Natural killer cell treated with Interleukin-12 subunit alpha and Interleukin-12 subunit beta and Interleukin-15 and Interleukin-18, amount 100 ng/mL, for 72 hours (primary cell): ENCODE measurements at regions not wholly inside any gene's neighbourhood (a gene's known extent, or its start where the extent isn't known, plus 50 kb on each side); places are given as distances from the start of the nearest gene placed in this dataset.

Experiments
- ATAC-seq, 2 donors: fragments of 150-1000 bp; cut with Tn5 transposase in 1 of 2; sonication (Bioruptor Pico), chemical (Tn5 transposase) in 1 of 2; 2 replicates each; pipeline ENCODE4 v1.10.0; 2021
- DNase-seq: peaks from one replicate; pipeline ENCODE4 v3.0.0; 2022; ENCODE audit warnings: low spot score
- H3K27ac Mint-ChIP-seq, 2 donors: 1 replicate in 1 of 2; 2 replicates in 1 of 2; pipeline ENCODE4 v1.8.0; 2022; ENCODE audit warnings: mixed read lengths in 2 of 2, mild to moderate bottlenecking in 1 of 2, moderate library complexity in 1 of 2
- H3K27me3 Mint-ChIP-seq, 2 donors: 1 replicate in 1 of 2; 2 replicates in 1 of 2; pipeline ENCODE4 v1.8.0; 2022; ENCODE audit warnings: mixed read lengths in 2 of 2
- H3K36me3 Mint-ChIP-seq: one replicate; pipeline ENCODE4 v1.8.0; 2022; ENCODE audit warnings: mixed read lengths
- H3K4me1 Mint-ChIP-seq, 2 donors: 1 replicate in 1 of 2; 2 replicates in 1 of 2; pipeline ENCODE4 v1.8.0; 2022; ENCODE audit warnings: low read depth in 2 of 2, mixed read lengths in 2 of 2, mild to moderate bottlenecking in 1 of 2
- H3K4me3 Mint-ChIP-seq: one replicate; pipeline ENCODE4 v1.8.0; 2022; ENCODE audit warnings: mixed read lengths
- H3K9me3 Mint-ChIP-seq: 2 replicates; pipeline ENCODE4 v1.8.0; 2022; ENCODE audit warnings: mixed read lengths

DNA sequence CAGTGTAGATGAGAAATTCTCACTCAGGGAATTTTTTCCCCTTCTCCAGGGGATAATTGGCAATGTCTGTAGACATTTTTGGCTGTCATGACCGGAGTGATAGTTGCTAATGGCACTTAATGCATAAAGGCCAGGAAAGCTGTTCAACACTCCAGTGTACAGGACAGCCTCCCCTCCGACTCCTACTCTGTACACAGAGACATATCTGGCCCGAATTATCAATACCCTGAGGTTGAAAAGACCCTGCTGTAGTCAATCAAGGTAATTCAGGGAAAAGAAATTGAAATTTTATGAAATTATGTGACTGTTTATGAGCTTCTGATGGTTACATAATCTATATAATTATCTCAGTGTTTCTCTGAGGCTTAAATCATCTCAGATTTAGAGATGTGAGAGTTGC, 720.7 kb downstream of the OLFM4 start:
- H3K9me3 Mint-ChIP-seq: peaks cover 8% of the 10 kb centered on the region
- H3K36me3 Mint-ChIP-seq: no peaks in the 10 kb centered on the region
- H3K4me1 Mint-ChIP-seq: no peaks in the 10 kb centered on the region
- no peaks in the 10 kb centered on the region for H3K27me3 Mint-ChIP-seq
- no peak overlapping the region for H3K27ac Mint-ChIP-seq
- no peak overlapping the region for H3K4me3 Mint-ChIP-seq
- DNase-seq (no peak), ATAC-seq (no peak)

DNA sequence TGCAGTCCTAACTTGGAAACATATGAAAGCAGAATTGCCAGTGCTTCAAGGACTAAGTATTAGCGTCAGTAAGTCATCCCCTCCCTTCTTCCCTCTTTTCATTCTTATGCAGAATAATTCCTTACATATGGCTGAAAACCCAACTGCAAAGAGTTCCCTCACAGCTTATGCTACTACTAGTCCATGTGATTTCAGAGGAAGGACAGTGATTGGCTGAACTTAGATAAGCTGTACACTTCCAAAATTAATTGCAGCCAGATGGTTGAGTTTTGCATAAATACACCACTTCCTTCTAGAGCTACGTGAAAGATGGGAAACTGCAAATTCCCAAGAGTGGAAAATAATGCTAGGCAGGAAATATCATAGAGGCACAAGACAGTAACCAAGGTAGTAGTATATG, 730.4 kb downstream of the OLFM4 start:
- H3K9me3 Mint-ChIP-seq: peaks cover 21% of the 10 kb centered on the region
- H3K27me3 Mint-ChIP-seq: no peaks in the 10 kb centered on the region
- ATAC-seq (no peak), DNase-seq (no peak)
- H3K4me3 Mint-ChIP-seq: no peak overlapping the region
- no peak overlapping the region for H3K27ac Mint-ChIP-seq
- peaks cover 6% of the 10 kb centered on the region for H3K36me3 Mint-ChIP-seq
- no peaks in the 10 kb centered on the region for H3K4me1 Mint-ChIP-seq

DNA sequence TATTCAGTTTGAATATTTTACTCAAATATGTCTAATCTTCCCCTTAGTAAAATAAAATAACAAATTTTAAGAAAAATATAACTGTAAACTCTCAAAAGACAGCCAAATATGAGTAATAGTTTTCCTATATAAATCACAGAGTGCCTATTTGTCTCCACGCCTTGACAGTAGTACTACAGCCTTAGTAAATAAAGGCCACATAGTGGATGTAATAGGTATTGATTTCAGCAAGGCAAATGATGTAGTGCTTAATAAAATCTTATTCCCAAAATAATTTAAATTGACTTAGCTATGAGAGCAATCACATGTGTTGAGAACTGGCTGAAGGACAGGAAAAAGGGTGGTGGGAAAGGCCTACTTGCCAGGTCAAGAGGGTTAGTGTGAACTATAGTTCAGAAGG, 747.2 kb downstream of the OLFM4 start:
- H3K4me3 Mint-ChIP-seq: no peak overlapping the region
- H3K4me1 Mint-ChIP-seq: no peaks in the 10 kb centered on the region
- H3K27ac Mint-ChIP-seq: no peak overlapping the region
- H3K9me3 Mint-ChIP-seq: peaks cover 14% of the 10 kb centered on the region
- H3K27me3 Mint-ChIP-seq: no peaks in the 10 kb centered on the region
- no peak for DNase-seq
- ATAC-seq: no peak
- peaks cover 6% of the 10 kb centered on the region for H3K36me3 Mint-ChIP-seq

DNA sequence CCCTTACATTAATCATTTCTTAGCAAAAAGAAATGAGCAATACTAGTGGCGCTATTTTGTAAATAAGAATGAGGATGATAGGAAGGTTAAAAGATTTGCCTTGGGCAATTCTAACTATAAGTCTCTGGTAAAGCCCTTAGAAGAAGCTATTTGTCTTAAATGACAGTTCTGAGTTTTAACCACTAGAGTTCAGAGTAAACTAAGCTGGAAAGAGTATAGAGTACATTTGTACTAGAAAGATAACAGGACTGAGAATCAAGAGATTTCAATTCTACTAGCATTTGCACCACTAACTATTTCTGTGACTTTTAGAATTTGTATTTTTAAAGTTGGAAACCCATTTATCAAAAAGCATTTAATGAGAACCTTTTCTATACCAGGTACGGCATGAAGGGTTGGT, 750.3 kb downstream of the OLFM4 start:
- ATAC-seq: no peak

DNA sequence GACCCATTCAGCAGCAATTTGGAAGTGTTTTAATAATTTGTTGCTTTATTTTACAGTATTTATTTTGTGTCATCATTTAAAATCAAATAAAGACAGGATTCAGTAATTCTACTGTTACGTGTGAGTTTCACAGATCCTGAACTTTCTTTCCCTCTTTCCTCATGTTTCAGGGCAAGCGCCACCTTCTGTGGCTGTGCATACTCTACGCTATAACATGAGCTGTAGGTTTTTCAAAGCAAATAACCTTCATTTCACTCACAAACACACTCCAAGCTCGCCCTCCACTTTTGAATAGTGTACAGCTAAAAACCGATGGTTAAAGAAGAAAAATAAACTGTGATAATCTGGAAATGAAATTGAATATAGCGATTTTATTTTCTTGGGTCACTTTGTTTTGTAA, 753.3 kb downstream of the OLFM4 start:
- ATAC-seq (no peak), DNase-seq (no peak)
- no peak overlapping the region for H3K4me3 Mint-ChIP-seq

More for the DNA sequence above, 750.3 kb downstream of the OLFM4 start:
- Mint-ChIP-seq H3K27me3 (no peaks in the 10 kb centered on the region), H3K4me3 (no peak overlapping the region), H3K27ac (no peak overlapping the region), H3K4me1 (peaks cover 2 to 5% of the 10 kb centered on the region in 2 donors), H3K36me3 (peaks cover 3% of the 10 kb centered on the region), H3K9me3 (peaks cover 9% of the 10 kb centered on the region)
- DNase-seq: no peak

DNA sequence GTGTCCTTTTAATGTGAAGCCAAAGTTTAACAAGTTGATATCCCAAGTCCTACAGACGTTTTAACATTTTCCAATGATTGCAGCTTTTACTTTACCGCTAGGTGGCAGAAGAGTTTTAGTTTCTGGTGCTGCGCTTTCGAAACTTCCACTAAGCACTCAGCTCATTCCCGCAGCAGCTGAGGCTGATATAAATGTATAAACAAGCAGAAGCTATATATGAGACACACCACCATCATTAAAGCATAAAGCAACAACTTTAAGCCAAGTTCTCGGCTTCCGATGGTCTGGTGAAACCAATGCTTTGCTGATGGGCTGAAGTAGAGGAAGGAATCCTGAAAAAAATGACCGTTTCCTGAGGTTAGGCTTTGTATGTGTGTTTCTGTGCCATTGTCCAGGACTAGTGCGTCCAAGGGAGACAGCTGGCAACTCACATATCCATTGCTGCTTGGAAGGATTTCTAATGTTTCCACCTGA, 753.9 kb downstream of the OLFM4 start:
- DNase-seq: no peak
- H3K4me3 Mint-ChIP-seq: no peak overlapping the region
- no peaks in the 10 kb centered on the region for H3K27me3 Mint-ChIP-seq
- H3K27ac Mint-ChIP-seq: no peak overlapping the region
- no peak for ATAC-seq
- H3K4me1 Mint-ChIP-seq: peaks cover 2 to 5% of the 10 kb centered on the region in 2 donors
- H3K36me3 Mint-ChIP-seq: no peaks in the 10 kb centered on the region
- peaks cover 10% of the 10 kb centered on the region for H3K9me3 Mint-ChIP-seq

More for the DNA sequence above, 753.3 kb downstream of the OLFM4 start:
- Mint-ChIP-seq H3K27ac (no peak overlapping the region), H3K9me3 (peaks cover 8% of the 10 kb centered on the region), H3K36me3 (no peaks in the 10 kb centered on the region), H3K27me3 (no peaks in the 10 kb centered on the region), H3K4me1 (peaks cover 2 to 5% of the 10 kb centered on the region in 2 donors)

DNA sequence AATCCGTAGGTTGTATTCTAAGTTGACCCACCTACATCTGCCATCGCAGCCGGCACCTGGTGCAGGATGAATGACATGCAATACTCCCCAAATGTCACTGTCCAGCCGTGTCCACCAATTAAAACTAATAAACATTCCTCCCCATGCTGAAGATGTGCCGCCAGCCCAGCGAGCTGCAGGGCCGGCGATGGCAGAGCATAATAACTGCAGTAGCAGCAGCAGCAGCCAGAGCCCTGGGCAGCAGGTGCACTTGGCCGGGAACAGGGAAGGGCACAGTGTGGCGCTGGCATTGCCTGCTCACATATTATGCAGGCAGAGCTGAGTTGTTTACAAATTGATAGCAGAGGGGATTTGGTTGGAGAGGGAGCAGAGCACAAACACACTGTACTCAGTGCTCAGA, 754.9 kb downstream of the OLFM4 start:
- no peak overlapping the region for H3K27ac Mint-ChIP-seq
- no peaks in the 10 kb centered on the region for H3K27me3 Mint-ChIP-seq
- peaks cover 12% of the 10 kb centered on the region for H3K9me3 Mint-ChIP-seq
- no peak for ATAC-seq
- H3K4me3 Mint-ChIP-seq: no peak overlapping the region
- DNase-seq: no peak
- peaks cover 2 to 5% of the 10 kb centered on the region in 2 donors for H3K4me1 Mint-ChIP-seq
- H3K36me3 Mint-ChIP-seq: no peaks in the 10 kb centered on the region

DNA sequence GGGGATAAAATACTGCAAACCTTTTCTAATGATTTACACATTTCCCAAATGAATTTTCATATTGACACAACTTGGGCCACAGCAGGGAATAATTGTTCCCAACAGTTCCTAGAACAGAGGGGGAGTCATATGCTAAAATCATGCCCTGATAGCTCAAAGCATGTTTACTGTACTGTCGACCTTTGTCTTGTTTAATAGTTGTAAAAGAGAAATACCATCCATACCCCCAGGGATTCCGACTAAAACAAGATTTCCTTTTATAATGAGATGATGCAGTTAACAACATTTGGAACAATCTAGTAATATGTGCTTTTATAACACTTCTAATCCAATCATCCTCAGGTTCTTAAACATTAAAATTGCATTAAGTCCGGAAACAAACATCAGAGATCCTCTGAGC, 759.7 kb downstream of the OLFM4 start:
- Mint-ChIP-seq H3K36me3 (no peaks in the 10 kb centered on the region), H3K4me1 (no peaks in the 10 kb centered on the region), H3K27ac (no peak overlapping the region), H3K9me3 (peaks cover 9% of the 10 kb centered on the region), H3K27me3 (no peaks in the 10 kb centered on the region), H3K4me3 (no peak overlapping the region)
- ATAC-seq (no peak), DNase-seq (no peak)

DNA sequence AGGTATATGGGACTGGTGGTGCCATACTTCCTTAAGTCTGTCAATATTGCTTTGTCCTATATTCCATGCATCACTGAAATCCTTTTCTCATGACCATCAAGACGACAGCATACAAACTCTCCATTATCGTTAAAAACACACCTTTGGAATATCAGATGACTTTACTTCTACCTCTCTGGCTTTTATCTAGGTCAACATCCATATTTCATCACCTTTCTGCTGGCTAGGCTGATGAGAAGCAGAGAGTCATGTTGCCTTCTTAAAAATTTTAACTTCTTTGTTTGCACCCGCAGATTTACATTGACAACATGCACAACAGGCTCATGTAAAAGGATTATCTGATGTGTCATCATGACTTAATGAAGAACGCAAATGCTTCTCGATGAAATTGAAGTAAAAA, 771.4 kb downstream of the OLFM4 start:
- Mint-ChIP-seq H3K36me3 (no peaks in the 10 kb centered on the region), H3K27me3 (no peaks in the 10 kb centered on the region), H3K4me1 (no peaks in the 10 kb centered on the region), H3K4me3 (no peak overlapping the region), H3K9me3 (peaks cover 11% of the 10 kb centered on the region), H3K27ac (no peak overlapping the region)
- no peak for DNase-seq
- ATAC-seq: no peak

DNA sequence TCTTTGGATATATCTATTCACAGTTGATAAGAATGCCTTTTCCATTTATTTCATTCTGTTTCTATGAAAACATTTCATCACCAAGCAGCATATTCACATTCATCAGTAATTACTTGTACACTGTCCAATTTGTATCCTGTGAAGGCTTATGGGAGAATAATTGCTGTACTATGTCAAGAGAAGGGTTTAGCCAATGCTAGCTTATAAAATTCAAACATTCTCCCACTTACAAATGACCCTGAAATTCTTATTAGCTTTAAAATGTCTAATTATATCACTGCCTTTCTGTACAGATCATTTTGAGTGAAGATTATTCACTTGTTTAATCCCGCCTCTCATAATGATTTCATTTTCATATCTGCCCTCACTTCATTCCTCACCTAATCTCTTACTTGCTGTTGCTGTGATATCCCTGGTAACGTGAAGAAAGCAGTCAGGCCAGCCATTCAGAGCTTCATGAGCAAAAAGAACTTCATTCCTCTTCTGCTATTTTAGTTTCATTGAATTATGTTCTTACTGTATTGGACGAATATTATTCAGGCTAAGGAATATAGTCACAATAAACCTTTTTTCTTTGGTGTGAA, 778.7 kb downstream of the OLFM4 start:
- Mint-ChIP-seq H3K4me1 (no peaks in the 10 kb centered on the region), H3K36me3 (no peaks in the 10 kb centered on the region), H3K27ac (no peak overlapping the region), H3K9me3 (peaks cover 12% of the 10 kb centered on the region), H3K27me3 (no peaks in the 10 kb centered on the region), H3K4me3 (no peak overlapping the region)
- ATAC-seq (no peak), DNase-seq (no peak)

DNA sequence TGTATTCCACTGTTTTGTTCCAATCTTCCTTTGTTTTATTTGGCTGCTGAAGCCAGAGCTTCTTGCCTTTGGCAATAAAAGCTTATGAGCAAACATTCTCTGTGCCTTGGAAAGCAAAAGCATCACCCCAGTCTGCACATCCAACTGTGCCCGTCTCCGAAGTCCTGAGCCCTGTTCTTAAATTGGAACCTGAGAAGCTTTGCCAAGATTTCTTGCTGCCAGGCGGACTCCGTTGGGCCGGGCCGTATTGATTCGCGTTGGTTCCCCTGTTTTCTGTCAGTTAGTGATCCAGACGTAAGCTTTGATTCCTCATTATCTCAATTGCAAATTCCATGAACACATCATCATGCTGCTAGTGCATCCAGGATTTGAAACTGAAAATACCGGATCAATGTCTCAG, 793.0 kb downstream of the OLFM4 start:
- no peak overlapping the region for H3K4me3 Mint-ChIP-seq
- H3K36me3 Mint-ChIP-seq: no peaks in the 10 kb centered on the region
- no peaks in the 10 kb centered on the region for H3K27me3 Mint-ChIP-seq
- ATAC-seq (no peak), DNase-seq (no peak)
- no peak overlapping the region for H3K27ac Mint-ChIP-seq
- no peaks in the 10 kb centered on the region for H3K4me1 Mint-ChIP-seq
- peaks cover 8% of the 10 kb centered on the region for H3K9me3 Mint-ChIP-seq

DNA sequence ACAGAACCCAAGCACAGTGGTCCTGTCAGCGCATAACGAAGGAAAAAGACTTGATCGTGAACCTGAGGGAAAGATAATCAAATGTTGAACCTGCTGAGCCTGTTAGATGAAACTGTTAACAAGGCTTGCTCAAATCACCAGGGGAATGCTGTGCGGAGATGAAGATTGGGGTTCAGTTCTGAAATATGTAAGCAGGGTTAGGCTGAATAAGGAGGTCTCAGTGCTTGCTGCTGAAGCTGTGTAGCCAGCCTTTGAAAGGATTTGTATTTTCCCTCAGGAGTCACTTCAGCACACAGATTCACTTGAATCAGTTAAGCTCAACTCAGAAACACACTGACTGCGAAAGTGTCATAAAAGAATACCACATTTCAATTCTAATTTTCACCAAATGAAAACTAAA, 793.5 kb downstream of the OLFM4 start:
- no peak for DNase-seq
- no peak for ATAC-seq
- Mint-ChIP-seq H3K27ac (no peak overlapping the region), H3K4me3 (no peak overlapping the region), H3K27me3 (no peaks in the 10 kb centered on the region), H3K4me1 (no peaks in the 10 kb centered on the region), H3K9me3 (peaks cover 7% of the 10 kb centered on the region), H3K36me3 (no peaks in the 10 kb centered on the region)

DNA sequence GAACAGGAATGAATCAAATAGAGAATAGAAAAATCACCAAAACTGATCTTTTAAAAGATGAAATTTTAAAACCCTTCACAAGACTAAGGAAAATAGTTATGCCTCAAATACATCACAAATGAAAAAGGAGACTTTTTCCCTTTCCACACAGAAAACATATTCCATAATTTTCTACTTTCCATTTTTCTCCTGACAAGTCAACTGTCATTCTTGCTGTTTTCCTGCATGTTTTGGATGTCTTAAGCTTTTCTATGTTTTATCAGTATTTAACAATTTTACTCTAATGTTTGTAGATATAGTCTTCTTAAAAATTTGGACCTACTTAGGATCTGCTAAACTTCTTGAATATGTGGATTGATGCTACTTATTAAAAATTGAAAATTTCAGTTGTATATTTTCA, 810.8 kb downstream of the OLFM4 start:
- Mint-ChIP-seq H3K36me3 (no peaks in the 10 kb centered on the region), H3K4me3 (no peak overlapping the region), H3K27me3 (no peaks in the 10 kb centered on the region), H3K4me1 (no peaks in the 10 kb centered on the region), H3K9me3 (peaks cover 8% of the 10 kb centered on the region), H3K27ac (no peak overlapping the region)
- no peak for DNase-seq
- no peak for ATAC-seq

DNA sequence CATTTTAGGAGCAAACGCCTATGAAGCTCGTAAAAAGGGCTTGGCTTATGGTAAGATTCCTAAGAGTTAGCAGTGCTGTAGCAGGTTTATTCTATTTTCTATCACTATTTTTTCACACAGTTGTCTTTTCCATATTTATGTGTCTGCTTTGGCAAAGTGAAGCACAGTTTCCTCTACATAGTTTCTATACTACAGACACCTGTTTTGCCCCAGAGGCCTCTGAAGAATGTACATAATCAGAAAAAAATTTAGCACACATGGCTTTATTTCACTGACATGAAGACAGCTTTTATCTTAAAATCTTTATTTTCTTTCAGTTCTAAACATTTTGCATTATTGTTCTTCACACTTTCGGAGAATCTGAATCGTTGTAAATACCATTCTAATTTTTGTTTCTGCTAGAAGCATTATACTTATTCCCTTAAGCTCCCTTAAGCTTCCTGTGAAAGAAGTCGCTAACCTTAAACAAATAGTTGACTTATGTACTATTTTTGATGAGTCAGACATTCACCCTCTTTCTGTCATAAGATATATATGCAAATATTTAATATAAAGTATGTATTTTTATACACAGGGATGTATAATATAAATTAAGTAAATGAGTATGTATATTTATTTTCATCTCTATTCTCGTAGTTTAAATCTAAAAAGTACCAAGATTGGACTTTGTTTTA, 816.0 kb downstream of the OLFM4 start:
- Mint-ChIP-seq H3K9me3 (peaks cover 9% of the 10 kb centered on the region), H3K36me3 (no peaks in the 10 kb centered on the region), H3K4me3 (no peak overlapping the region), H3K4me1 (no peaks in the 10 kb centered on the region), H3K27me3 (no peaks in the 10 kb centered on the region), H3K27ac (no peak overlapping the region)
- ATAC-seq (no peak), DNase-seq (no peak)

DNA sequence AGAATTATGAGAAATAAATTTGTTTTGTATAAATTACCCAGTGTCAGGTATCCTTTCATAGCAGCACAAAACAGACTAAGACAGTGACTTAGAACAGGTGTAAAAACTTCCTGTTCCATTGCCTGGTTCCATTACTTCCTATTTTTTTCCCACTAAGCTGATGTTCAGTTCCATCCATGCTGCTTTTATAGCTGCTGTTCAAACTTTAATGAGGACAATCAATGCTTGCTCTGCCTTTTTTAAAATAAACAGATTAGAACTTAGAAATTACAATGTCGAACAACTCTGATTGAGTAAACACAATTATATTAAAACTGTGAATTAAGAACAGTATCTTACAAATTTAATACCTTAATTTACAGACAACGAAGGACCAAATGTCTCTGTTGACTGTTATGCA, 818.9 kb downstream of the OLFM4 start:
- Mint-ChIP-seq H3K27ac (no peak overlapping the region), H3K36me3 (no peaks in the 10 kb centered on the region), H3K4me3 (no peak overlapping the region), H3K27me3 (no peaks in the 10 kb centered on the region), H3K4me1 (no peaks in the 10 kb centered on the region), H3K9me3 (peaks cover 14% of the 10 kb centered on the region)
- no peak for ATAC-seq
- no peak for DNase-seq
